RWPE2 (cell line): ENCODE measurements at regions not wholly inside any gene's neighbourhood (a gene's known extent, or its start where the extent isn't known, plus 50 kb on each side); places are given as distances from the start of the nearest gene placed in this dataset.

Source experiments
- ATAC-seq: fragments of 200-7000 bp; cut with Tn5 transposase; 3 replicates; pipeline ENCODE4 v1.9.1; 2021; ENCODE audit warnings: low read depth
- DNase-seq: peaks from one replicate; pipeline ENCODE4 v3.0.0-alpha.2; 2020; ENCODE audit warnings: low spot score
- H3K27ac ChIP-seq: fragments of 450-650 bp; 2 replicates; pipeline ENCODE4 v1.5.1; 2017; ENCODE audit warnings: mild to moderate bottlenecking; ENCODE audit not compliant: poor library complexity, severe bottlenecking
- H3K27me3 ChIP-seq: fragments of 250-450 bp; sonication (Bioruptor Pico); 2 replicates; pipeline ENCODE4 v1.5.1; 2021; ENCODE audit warnings: mild to moderate bottlenecking, moderate library complexity; ENCODE audit not compliant: insufficient read depth, poor library complexity, severe bottlenecking
- H3K36me3 ChIP-seq: fragments of 250-450 bp; sonication (Bioruptor Pico); 2 replicates; pipeline ENCODE4 v1.5.1; 2020; ENCODE audit warnings: low read depth, mild to moderate bottlenecking, moderate library complexity
- H3K4me1 ChIP-seq: fragments of 250-450 bp; sonication (Bioruptor Pico); 2 replicates; pipeline ENCODE4 v1.5.1; 2021; ENCODE audit warnings: mild to moderate bottlenecking, moderate library complexity; ENCODE audit not compliant: insufficient read depth, poor library complexity, severe bottlenecking
- H3K4me3 ChIP-seq: fragments of 250-450 bp; sonication (Bioruptor Pico); 2 replicates; pipeline ENCODE4 v1.5.1; 2021; ENCODE audit warnings: mild to moderate bottlenecking, moderate library complexity; ENCODE audit not compliant: severe bottlenecking
- H3K9me3 ChIP-seq: fragments of 250-450 bp; sonication (Bioruptor Pico); 2 replicates; pipeline ENCODE4 v1.5.1; 2021; ENCODE audit warnings: mild to moderate bottlenecking, moderate library complexity; ENCODE audit not compliant: severe bottlenecking
- CTCF ChIP-seq: fragments of 450-650 bp; IDR thresholded peaks from one replicate; pipeline ENCODE4 v1.5.1; 2017; ENCODE audit warnings: mild to moderate bottlenecking, moderate library complexity; ENCODE audit not compliant: poor library complexity, severe bottlenecking

GRCh38 chr9:7403839-7404487, 395.6 kb downstream of the DMAC1 start:
- H3K27ac ChIP-seq: no peak overlapping the region
- H3K9me3 ChIP-seq: no peaks in the 10 kb centered on the region
- no peak for ATAC-seq
- no peak for DNase-seq
- no peaks in the 10 kb centered on the region for H3K36me3 ChIP-seq
- no peak for TF ChIP-seq CTCF
- no peak overlapping the region for H3K4me3 ChIP-seq
- no peaks in the 10 kb centered on the region for H3K27me3 ChIP-seq
- no peaks in the 10 kb centered on the region for H3K4me1 ChIP-seq

GRCh38 chr9:7403028-7403389, 396.6 kb downstream of the DMAC1 start:
- ATAC-seq: no peak

GRCh38 chr9:7402334-7403027, 397.1 kb downstream of the DMAC1 start:
- peak; percentile 22 for TF ChIP-seq CTCF
- ATAC-seq (no peak), DNase-seq (no peak)
- Histone ChIP-seq H3K9me3 (no peaks in the 10 kb centered on the region), H3K27me3 (no peaks in the 10 kb centered on the region), H3K36me3 (no peaks in the 10 kb centered on the region), H3K4me1 (no peaks in the 10 kb centered on the region), H3K27ac (no peak overlapping the region), H3K4me3 (no peak overlapping the region)

More at GRCh38 chr9:7403028-7403389, 396.6 kb downstream of the DMAC1 start:
- DNase-seq: no peak
- no peaks in the 10 kb centered on the region for H3K4me1 ChIP-seq
- H3K27me3 ChIP-seq: no peaks in the 10 kb centered on the region
- no peaks in the 10 kb centered on the region for H3K36me3 ChIP-seq
- TF ChIP-seq CTCF: no peak
- no peak overlapping the region for H3K4me3 ChIP-seq
- H3K9me3 ChIP-seq: no peaks in the 10 kb centered on the region
- no peak overlapping the region for H3K27ac ChIP-seq

- H3K9me3 ChIP-seq: no peaks in the 10 kb centered on the region
- H3K4me1 ChIP-seq: no peaks in the 10 kb centered on the region
- DNase-seq (no peak), ATAC-seq (no peak)
- no peak overlapping the region for H3K27ac ChIP-seq
- H3K4me3 ChIP-seq: no peak overlapping the region
- no peaks in the 10 kb centered on the region for H3K27me3 ChIP-seq
- no peaks in the 10 kb centered on the region for H3K36me3 ChIP-seq
- no peak for TF ChIP-seq CTCF
Observed at GRCh38 chr9:7401116-7401515, 398.5 kb downstream of the DMAC1 start.
